ENCODE measurements at regions not wholly inside any gene's neighbourhood (a gene's known extent, or its start where the extent isn't known, plus 50 kb on each side); places are given as distances from the start of the nearest gene placed in this dataset.

- H3K27ac Mint-ChIP-seq, result no peak overlapping the region
These were observed 103.9 kb upstream of the IRF2BP2 start for GRCh38 chr1:234713859-234714258.

GRCh38 chr1:234713440-234713839 is 103.5 kb upstream of the IRF2BP2 start:
- Mint-ChIP-seq H3K27ac (no peak overlapping the region), H3K4me1 (no peaks in the 10 kb centered on the region), H3K4me3 (no peak overlapping the region), H3K36me3 (ENCODE audit: low read depth) (no peaks in the 10 kb centered on the region), H3K27me3 (no peaks in the 10 kb centered on the region), H3K9me3 (no peaks in the 10 kb centered on the region)
- ChIA-PET POLR2A (no interaction called here), CTCF (no interaction called here)
- DNase-seq (no peak), ATAC-seq (ENCODE audit: low read depth) (no peak)
- intact Hi-C loops (cut with micrococcal nuclease), result no loop called here
- no peak for TF ChIP-seq CTCF (IDR thresholded peaks at IDR 0.05)

More at GRCh38 chr1:234713859-234714258, 103.9 kb upstream of the IRF2BP2 start:
- Mint-ChIP-seq H3K4me1 (no peaks in the 10 kb centered on the region), H3K27me3 (no peaks in the 10 kb centered on the region), H3K9me3 (no peaks in the 10 kb centered on the region), H3K36me3 (ENCODE audit: low read depth) (no peaks in the 10 kb centered on the region), H3K4me3 (no peak overlapping the region)
- ATAC-seq (ENCODE audit: low read depth) (no peak), DNase-seq (no peak)
- TF ChIP-seq CTCF (IDR thresholded peaks at IDR 0.05), result no peak
- ChIA-PET CTCF (no interaction called here), POLR2A (no interaction called here)
- intact Hi-C loops (cut with micrococcal nuclease), result no loop called here

- intact Hi-C loops (cut with micrococcal nuclease), result no loop called here
- no peak for DNase-seq
- Mint-ChIP-seq H3K36me3 (ENCODE audit: low read depth) (no peaks in the 10 kb centered on the region), H3K27me3 (no peaks in the 10 kb centered on the region), H3K27ac (no peak overlapping the region), H3K4me3 (no peak overlapping the region), H3K4me1 (no peaks in the 10 kb centered on the region), H3K9me3 (no peaks in the 10 kb centered on the region)
- no peak for ATAC-seq (ENCODE audit: low read depth)
- ChIA-PET POLR2A (no interaction called here), CTCF (no interaction called here)
- TF ChIP-seq CTCF (IDR thresholded peaks at IDR 0.05), result no peak
These were observed 102.9 kb upstream of the IRF2BP2 start for GRCh38 chr1:234712891-234713305.

- no peak overlapping the region for H3K27ac Mint-ChIP-seq
- no peak for TF ChIP-seq CTCF (IDR thresholded peaks at IDR 0.05)
- intact Hi-C loops (cut with micrococcal nuclease), result no loop called here
- no peaks in the 10 kb centered on the region for H3K36me3 Mint-ChIP-seq (ENCODE audit: low read depth)
- no peak for ATAC-seq (ENCODE audit: low read depth)
- no peaks in the 10 kb centered on the region for H3K9me3 Mint-ChIP-seq
- no peak overlapping the region for H3K4me3 Mint-ChIP-seq
- ChIA-PET CTCF (no interaction called here), POLR2A (interaction anchor here (0.5 kb wide), 1 partner anchor 13 kb away, joined by 3 read pairs; no protein-coding TSS in a partner anchor)
- DNase-seq, result no peak
- no peaks in the 10 kb centered on the region for H3K4me1 Mint-ChIP-seq
- no peaks in the 10 kb centered on the region for H3K27me3 Mint-ChIP-seq
These were observed 101.2 kb upstream of the IRF2BP2 start for GRCh38 chr1:234710936-234711724.

- no peak for DNase-seq
- no peaks in the 10 kb centered on the region for H3K36me3 Mint-ChIP-seq (ENCODE audit: low read depth)
- H3K27me3 Mint-ChIP-seq, result no peaks in the 10 kb centered on the region
- CTCF ChIA-PET, result no interaction called here
- TF ChIP-seq CTCF (IDR thresholded peaks at IDR 0.05), result no peak
- intact Hi-C loops (cut with micrococcal nuclease), result no loop called here
- POLR2A ChIA-PET, result no interaction called here
- H3K9me3 Mint-ChIP-seq, result no peaks in the 10 kb centered on the region
- no peak overlapping the region for H3K27ac Mint-ChIP-seq
- ATAC-seq (ENCODE audit: low read depth), result no peak
- no peak overlapping the region for H3K4me3 Mint-ChIP-seq
- no peaks in the 10 kb centered on the region for H3K4me1 Mint-ChIP-seq
These were observed 100.4 kb upstream of the IRF2BP2 start for GRCh38 chr1:234710381-234710780.
